Globus pallidus (tissue), 1 donor: ENCODE measurements at regions not wholly inside any gene's neighbourhood (a gene's known extent, or its start where the extent isn't known, plus 50 kb on each side); places are given as distances from the start of the nearest gene placed in this dataset.

ENCODE experiments used
- DNase-seq: peaks from one replicate; pipeline ENCODE4 v3.0.0-alpha.2; 2015; ENCODE audit warnings: low spot score

DNA sequence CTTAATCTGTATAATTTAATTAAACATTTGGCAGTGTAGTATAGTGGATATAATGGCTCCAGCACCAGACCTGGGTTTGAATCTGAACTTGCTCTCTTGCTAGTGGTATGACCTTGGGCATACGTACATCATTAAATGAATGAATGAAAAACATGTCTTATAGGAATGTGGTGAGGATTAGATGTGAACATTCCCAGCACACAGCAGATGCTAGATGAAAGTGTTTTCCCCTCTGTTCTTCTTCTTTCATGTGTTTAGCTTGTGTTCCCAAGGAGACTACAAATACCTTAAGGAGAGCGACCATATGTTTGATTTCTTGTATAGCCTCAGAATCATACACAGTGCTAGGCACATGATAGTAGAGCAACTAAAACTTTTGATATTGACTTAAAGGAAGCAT is 56.5 kb downstream of the CT47B1 start:
- DNase-seq = no peak

DNA sequence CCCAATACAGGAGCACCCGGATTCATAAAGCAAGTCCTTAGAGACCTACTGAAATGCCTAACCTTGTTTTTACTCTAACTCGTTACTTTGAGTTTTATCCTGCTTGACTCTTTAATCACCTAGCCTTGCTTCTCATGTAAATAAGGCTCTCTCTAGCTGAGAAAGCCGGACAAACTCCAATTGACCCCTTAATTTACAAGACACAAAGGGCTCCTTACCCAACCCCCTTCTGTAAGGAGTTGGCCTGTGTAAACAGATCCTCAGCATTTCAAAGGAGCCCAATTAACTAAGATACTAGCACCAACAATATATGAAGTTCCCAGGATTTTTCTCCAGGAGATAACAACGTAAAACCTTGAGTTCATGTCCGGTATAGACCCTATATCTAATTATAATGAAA is 61.7 kb downstream of the CT47B1 start:
- DNase-seq = no peak

- no peak for DNase-seq
Measured at GRCh38 chrX:120801426-120801825, 74.2 kb downstream of the CT47B1 start.

GRCh38 chrX:120797188-120797851 is 78.3 kb downstream of the CT47B1 start:
- DNase-seq = no peak

GRCh38 chrX:120795301-120795700 is 80.4 kb downstream of the CT47B1 start:
- no peak for DNase-seq

- DNase-seq = no peak
Measured at GRCh38 chrX:120794525-120794975, 81.1 kb downstream of the CT47B1 start.

DNA sequence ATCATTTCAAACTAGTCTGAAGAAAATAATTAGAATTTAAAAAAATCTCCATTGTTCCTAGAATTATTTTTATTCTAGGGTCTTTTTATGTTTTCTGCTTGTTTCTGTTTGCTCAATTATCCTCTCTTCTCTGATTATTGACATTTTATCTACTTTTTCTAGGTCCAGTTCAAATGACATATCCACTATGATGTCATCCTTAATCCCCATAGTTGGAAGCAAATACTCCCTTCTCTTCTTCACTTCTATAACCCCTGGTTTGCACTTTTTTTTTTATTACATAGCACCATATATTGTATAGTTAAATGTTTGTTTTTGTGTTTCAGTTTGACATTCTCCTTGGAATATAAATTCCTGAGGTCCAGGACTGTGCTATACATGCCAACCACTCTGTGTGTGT is 82.6 kb downstream of the CT47B1 start:
- no peak for DNase-seq

- no peak for DNase-seq
Measured at GRCh38 chrX:120791013-120791643, 84.5 kb downstream of the CT47B1 start.

- DNase-seq = no peak
Measured at GRCh38 chrX:120790552-120790951, 85.1 kb downstream of the CT47B1 start.

DNA sequence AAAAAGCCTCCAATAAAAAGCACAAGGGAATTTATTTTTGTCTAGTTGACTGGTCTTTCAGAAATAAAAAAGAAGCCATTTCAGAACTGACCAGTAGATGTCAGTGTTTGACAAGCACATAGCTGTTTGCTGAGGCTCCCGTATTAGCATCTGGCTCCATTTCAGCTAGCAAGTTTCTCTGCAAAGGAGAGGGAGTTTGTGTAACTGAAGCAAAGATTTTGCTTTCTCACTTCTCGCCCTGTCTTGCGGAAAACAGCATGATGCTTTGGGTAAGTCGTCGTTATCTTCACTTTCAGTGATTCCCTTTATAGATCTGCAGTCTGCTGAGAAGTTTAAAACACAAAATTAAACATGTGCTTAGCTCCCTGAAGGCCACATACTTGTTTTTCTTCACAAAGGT is 85.5 kb downstream of the CT47B1 start:
- peak; percentile 56 for DNase-seq

GRCh38 chrX:120781403-120781802 is 94.3 kb downstream of the CT47B1 start:
- no peak for DNase-seq

GRCh38 chrX:120775959-120776358 is 99.7 kb downstream of the CT47B1 start:
- no peak for DNase-seq

DNA sequence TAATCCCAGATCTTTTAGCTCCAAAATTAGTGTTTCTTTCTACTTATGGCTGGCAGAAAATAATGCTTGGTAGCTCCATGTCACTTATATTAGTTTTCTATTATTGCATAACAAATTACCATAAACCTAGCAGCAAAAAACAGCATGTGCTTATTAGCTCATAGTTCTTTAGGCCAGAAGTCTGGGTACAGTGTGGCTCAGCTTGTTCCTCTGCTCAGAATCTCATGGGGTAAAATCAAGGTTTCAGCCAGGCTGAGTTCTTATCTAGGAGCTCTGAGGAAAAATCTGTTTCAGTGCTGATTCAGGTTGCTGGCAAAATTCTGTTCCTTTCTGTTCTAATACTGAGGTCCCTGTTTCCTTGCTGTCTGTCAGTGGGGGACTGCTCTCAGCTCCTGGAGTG is 101.1 kb downstream of the CT47B1 start:
- DNase-seq = no peak

- DNase-seq = no peak
Measured at GRCh38 chrX:120773801-120774200, 101.9 kb downstream of the CT47B1 start.

- DNase-seq = no peak
Measured at GRCh38 chrX:120769576-120770341, 105.9 kb downstream of the CT47B1 start.

GRCh38 chrX:120768681-120769080 is 107.0 kb downstream of the CT47B1 start:
- no peak for DNase-seq

DNA sequence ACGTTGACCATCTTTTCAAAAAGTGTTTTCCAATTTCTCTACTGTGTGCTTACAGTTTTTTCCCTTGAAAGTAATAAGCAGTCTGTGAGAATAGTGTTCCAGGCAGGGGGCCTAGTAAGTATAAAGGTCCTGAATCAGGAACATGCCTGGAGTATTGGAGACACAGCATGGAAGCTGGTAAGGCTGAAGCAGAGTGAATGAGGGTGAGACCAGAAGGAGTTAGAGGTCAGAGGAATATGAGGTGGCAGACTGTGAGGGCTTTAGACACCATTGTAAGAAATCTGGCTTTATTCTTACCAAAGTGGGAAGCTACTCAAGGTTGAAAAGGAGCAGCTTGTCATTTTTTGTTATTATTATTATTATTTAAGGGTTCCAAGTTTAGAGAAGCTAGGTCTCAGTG is 107.4 kb downstream of the CT47B1 start:
- no peak for DNase-seq

- no peak for DNase-seq
Measured at GRCh38 chrX:120763269-120763668, 112.4 kb downstream of the CT47B1 start.

- DNase-seq = no peak
Measured at GRCh38 chrX:120761810-120762209, 113.9 kb downstream of the CT47B1 start.

- no peak for DNase-seq
Measured at GRCh38 chrX:120759685-120760084, 116.0 kb downstream of the CT47B1 start.

GRCh38 chrX:120755066-120755846 is 120.4 kb downstream of the CT47B1 start:
- no peak for DNase-seq
